ENCODE measurements at regions not wholly inside any gene's neighbourhood (a gene's known extent, or its start where the extent isn't known, plus 50 kb on each side); places are given as distances from the start of the nearest gene placed in this dataset.

DNA sequence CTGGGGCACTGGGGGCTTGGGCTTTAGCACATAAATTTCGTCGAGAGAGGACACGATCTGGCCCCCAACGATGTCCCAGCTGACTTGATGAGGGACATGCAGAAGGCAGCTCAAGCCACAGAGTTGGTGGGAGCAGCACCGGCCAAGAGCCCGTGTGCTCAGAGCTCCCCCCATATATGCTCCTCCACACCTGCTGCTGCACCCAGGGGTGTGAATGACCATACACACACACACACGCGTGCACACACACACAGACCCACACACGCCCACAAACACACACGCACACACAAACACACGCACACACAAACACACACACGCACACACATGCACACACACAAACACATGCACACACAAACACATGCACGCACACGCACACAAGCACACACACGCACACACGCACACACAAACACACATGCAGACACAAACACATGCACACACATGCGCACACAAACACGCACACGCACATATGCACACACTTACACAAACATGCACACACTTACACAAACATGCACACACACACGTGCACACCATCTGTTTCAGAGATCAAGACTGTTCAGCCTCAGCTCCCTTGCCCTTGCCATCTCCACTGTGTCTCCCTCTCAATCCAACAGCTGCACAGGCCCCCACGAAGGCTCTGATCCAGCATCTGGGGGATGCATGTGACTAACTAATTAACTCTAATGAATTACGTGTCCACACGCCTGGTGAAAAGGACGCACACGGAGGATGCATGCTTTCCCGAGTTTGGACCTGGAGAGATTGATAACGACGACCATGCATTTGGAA is 85.6 kb upstream of the TNRC6C start:
- TF ChIP-seq POLR2AphosphoS5 (IDR thresholded peaks at IDR 0.05; ENCODE audit: low read depth, low read length) (no peak), TAF1 (IDR thresholded peaks at IDR 0.05; ENCODE audit: borderline replicate concordance, insufficient read depth, low read length) (no peak), SIN3A (IDR thresholded peaks at IDR 0.05; ENCODE audit: borderline replicate concordance, insufficient read depth, low read length) (no peak)
- TF ChIP-seq, protein P1, sequence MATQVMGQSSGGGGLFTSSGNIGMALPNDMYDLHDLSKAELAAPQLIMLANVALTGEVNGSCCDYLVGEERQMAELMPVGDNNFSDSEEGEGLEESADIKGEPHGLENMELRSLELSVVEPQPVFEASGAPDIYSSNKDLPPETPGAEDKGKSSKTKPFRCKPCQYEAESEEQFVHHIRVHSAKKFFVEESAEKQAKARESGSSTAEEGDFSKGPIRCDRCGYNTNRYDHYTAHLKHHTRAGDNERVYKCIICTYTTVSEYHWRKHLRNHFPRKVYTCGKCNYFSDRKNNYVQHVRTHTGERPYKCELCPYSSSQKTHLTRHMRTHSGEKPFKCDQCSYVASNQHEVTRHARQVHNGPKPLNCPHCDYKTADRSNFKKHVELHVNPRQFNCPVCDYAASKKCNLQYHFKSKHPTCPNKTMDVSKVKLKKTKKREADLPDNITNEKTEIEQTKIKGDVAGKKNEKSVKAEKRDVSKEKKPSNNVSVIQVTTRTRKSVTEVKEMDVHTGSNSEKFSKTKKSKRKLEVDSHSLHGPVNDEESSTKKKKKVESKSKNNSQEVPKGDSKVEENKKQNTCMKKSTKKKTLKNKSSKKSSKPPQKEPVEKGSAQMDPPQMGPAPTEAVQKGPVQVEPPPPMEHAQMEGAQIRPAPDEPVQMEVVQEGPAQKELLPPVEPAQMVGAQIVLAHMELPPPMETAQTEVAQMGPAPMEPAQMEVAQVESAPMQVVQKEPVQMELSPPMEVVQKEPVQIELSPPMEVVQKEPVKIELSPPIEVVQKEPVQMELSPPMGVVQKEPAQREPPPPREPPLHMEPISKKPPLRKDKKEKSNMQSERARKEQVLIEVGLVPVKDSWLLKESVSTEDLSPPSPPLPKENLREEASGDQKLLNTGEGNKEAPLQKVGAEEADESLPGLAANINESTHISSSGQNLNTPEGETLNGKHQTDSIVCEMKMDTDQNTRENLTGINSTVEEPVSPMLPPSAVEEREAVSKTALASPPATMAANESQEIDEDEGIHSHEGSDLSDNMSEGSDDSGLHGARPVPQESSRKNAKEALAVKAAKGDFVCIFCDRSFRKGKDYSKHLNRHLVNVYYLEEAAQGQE (IDR thresholded peaks at IDR 0.05; ENCODE audit: insufficient read depth in 1 of 2, low read depth in 2 of 2, low read length in 2 of 2), result no peak

Measured in PFSK-1 (cell line).